ENCODE measurements at regions not wholly inside any gene's neighbourhood (a gene's known extent, or its start where the extent isn't known, plus 50 kb on each side); places are given as distances from the start of the nearest gene placed in this dataset.

GRCh38 chr6:103872678-103873077, 987.0 kb downstream of the HACE1 start:
- H3K27ac ChIP-seq (ENCODE audit: low read depth, low read length) = no peak overlapping the region
- H3K79me2 ChIP-seq (ENCODE audit: insufficient read depth, low read length) = no peaks in the 10 kb centered on the region
- no peaks in the 10 kb centered on the region for H3K27me3 ChIP-seq (ENCODE audit: low read length)

GRCh38 chr6:103872233-103872632, 987.5 kb downstream of the HACE1 start:
- no peak overlapping the region for H3K4me2 ChIP-seq (ENCODE audit: low read depth, low read length, poor library complexity, severe bottlenecking)
- H3K36me3 ChIP-seq (ENCODE audit: low read length) = no peaks in the 10 kb centered on the region
- H3K27me3 ChIP-seq (ENCODE audit: low read length) = no peaks in the 10 kb centered on the region
- no peaks in the 10 kb centered on the region for H3K9me2 ChIP-seq (replicated peaks; ENCODE audit: insufficient read depth, low read length)
- TF ChIP-seq EZH2phosphoT487 (conservative IDR thresholded peaks at IDR 0.05; ENCODE audit: low read length) = no peak
- no peak for TF ChIP-seq CTCF (IDR thresholded peaks at IDR 0.05; ENCODE audit: insufficient read depth, low read length, poor library complexity, severe bottlenecking)
- no peaks in the 10 kb centered on the region for H3F3A ChIP-seq (ENCODE audit: insufficient read depth)
- H3K4me3 ChIP-seq (ENCODE audit: insufficient read depth, low read length, poor library complexity, severe bottlenecking) = no peak overlapping the region
- no peak overlapping the region for H3K9ac ChIP-seq (ENCODE audit: low read length)
- H3K27ac ChIP-seq (ENCODE audit: low read depth, low read length) = no peak overlapping the region
- H4K20me1 ChIP-seq (ENCODE audit: low read depth, low read length) = no peaks in the 10 kb centered on the region
- no peaks in the 10 kb centered on the region for H3K9me3 ChIP-seq (ENCODE audit: insufficient read depth, low read length)
- H2AFZ ChIP-seq (ENCODE audit: low read depth, low read length, severe bottlenecking) = no peak overlapping the region
- H3K79me2 ChIP-seq (ENCODE audit: insufficient read depth, low read length) = no peaks in the 10 kb centered on the region

More at GRCh38 chr6:103872678-103873077, 987.0 kb downstream of the HACE1 start:
- Histone ChIP-seq H4K20me1 (ENCODE audit: low read depth, low read length) (no peaks in the 10 kb centered on the region), H3K4me2 (ENCODE audit: low read depth, low read length, poor library complexity, severe bottlenecking) (no peak overlapping the region), H3K9ac (ENCODE audit: low read length) (no peak overlapping the region), H3F3A (ENCODE audit: insufficient read depth) (no peaks in the 10 kb centered on the region), H3K9me2 (replicated peaks; ENCODE audit: insufficient read depth, low read length) (no peaks in the 10 kb centered on the region), H3K4me3 (ENCODE audit: insufficient read depth, low read length, poor library complexity, severe bottlenecking) (no peak overlapping the region), H3K9me3 (ENCODE audit: insufficient read depth, low read length) (no peaks in the 10 kb centered on the region), H2AFZ (ENCODE audit: low read depth, low read length, severe bottlenecking) (no peak overlapping the region), H3K36me3 (ENCODE audit: low read length) (no peaks in the 10 kb centered on the region)
- TF ChIP-seq CTCF (IDR thresholded peaks at IDR 0.05; ENCODE audit: insufficient read depth, low read length, poor library complexity, severe bottlenecking) (no peak), EZH2phosphoT487 (conservative IDR thresholded peaks at IDR 0.05; ENCODE audit: low read length) (no peak)

GRCh38 chr6:103870970-103871369, 988.7 kb downstream of the HACE1 start:
- no peak for TF ChIP-seq CTCF (IDR thresholded peaks at IDR 0.05; ENCODE audit: insufficient read depth, low read length, poor library complexity, severe bottlenecking)
- TF ChIP-seq EZH2phosphoT487 (conservative IDR thresholded peaks at IDR 0.05; ENCODE audit: low read length) = no peak
- no peak overlapping the region for H3K4me2 ChIP-seq (ENCODE audit: low read depth, low read length, poor library complexity, severe bottlenecking)
- H3F3A ChIP-seq (ENCODE audit: insufficient read depth) = no peaks in the 10 kb centered on the region
- H3K27me3 ChIP-seq (ENCODE audit: low read length) = no peaks in the 10 kb centered on the region
- H4K20me1 ChIP-seq (ENCODE audit: low read depth, low read length) = no peaks in the 10 kb centered on the region
- H3K9me3 ChIP-seq (ENCODE audit: insufficient read depth, low read length) = no peaks in the 10 kb centered on the region
- no peak overlapping the region for H2AFZ ChIP-seq (ENCODE audit: low read depth, low read length, severe bottlenecking)
- no peaks in the 10 kb centered on the region for H3K79me2 ChIP-seq (ENCODE audit: insufficient read depth, low read length)
- H3K9ac ChIP-seq (ENCODE audit: low read length) = no peak overlapping the region
- no peaks in the 10 kb centered on the region for H3K9me2 ChIP-seq (replicated peaks; ENCODE audit: insufficient read depth, low read length)
- no peak overlapping the region for H3K4me3 ChIP-seq (ENCODE audit: insufficient read depth, low read length, poor library complexity, severe bottlenecking)
- no peaks in the 10 kb centered on the region for H3K36me3 ChIP-seq (ENCODE audit: low read length)
- no peak overlapping the region for H3K27ac ChIP-seq (ENCODE audit: low read depth, low read length)
